Retinal pigment epithelial cell (primary cell): ENCODE measurements at regions not wholly inside any gene's neighbourhood (a gene's known extent, or its start where the extent isn't known, plus 50 kb on each side); places are given as distances from the start of the nearest gene placed in this dataset.

Experiments used
- DNase-seq: peaks from one replicate; pipeline ENCODE4 v3.0.0-alpha.2; 2010; ENCODE audit warnings: low read depth
- H3K4me3 ChIP-seq: 2 replicates; pipeline ENCODE4 v1.5.1; 2011; ENCODE audit warnings: mild to moderate bottlenecking, low read length, control low read depth, moderate library complexity
- TF ChIP-seq, protein P1 (sequence below): conservative IDR thresholded peaks from 2 replicates; pipeline ENCODE4 v1.5.1; 2011; ENCODE audit warnings: low read depth, low read length, control low read depth, inconsistent platforms

DNA sequence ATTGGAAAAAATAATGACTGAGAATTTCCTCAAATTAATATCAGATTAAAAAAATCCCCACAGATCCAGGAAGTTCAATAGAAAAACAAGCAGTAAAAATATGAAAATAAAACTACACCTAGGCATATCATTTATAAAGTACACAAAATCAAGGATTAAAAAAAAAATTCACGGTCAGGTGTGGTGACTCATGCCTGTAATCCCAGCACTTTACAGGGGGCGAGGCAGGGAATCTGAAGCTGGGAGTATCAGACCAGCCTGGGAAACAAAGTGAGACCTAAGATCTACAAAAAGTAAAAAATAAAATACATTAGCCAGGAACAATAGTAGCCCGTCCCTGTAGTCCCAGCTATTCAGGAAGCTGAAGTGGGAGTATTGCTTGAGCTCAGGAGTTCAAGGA, 778.3 kb upstream of the ALCAM start:
- TF ChIP-seq, protein P1, sequence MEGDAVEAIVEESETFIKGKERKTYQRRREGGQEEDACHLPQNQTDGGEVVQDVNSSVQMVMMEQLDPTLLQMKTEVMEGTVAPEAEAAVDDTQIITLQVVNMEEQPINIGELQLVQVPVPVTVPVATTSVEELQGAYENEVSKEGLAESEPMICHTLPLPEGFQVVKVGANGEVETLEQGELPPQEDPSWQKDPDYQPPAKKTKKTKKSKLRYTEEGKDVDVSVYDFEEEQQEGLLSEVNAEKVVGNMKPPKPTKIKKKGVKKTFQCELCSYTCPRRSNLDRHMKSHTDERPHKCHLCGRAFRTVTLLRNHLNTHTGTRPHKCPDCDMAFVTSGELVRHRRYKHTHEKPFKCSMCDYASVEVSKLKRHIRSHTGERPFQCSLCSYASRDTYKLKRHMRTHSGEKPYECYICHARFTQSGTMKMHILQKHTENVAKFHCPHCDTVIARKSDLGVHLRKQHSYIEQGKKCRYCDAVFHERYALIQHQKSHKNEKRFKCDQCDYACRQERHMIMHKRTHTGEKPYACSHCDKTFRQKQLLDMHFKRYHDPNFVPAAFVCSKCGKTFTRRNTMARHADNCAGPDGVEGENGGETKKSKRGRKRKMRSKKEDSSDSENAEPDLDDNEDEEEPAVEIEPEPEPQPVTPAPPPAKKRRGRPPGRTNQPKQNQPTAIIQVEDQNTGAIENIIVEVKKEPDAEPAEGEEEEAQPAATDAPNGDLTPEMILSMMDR = no peak
- no peak for DNase-seq
- H3K4me3 ChIP-seq = no peak overlapping the region

DNA sequence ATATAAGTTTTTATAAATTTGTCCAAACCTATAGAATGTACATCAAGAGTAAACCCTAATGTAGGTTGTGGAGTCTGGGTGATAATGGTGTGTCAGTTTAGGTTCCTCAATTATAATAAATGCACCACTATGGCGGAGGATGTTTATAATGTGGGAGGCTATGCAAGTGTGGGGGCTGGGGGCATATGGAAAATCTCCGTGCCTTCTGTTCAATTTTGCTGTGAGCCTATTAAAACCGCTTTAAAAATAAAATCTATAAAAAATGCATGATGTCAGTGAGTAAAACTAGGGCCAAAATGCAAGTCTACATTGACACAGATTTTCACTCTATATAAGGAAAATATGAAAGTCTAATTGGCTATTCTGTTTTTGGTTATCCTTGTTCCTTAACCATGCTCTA, 774.9 kb upstream of the ALCAM start:
- TF ChIP-seq, protein P1 = no peak
- DNase-seq = no peak

DNA sequence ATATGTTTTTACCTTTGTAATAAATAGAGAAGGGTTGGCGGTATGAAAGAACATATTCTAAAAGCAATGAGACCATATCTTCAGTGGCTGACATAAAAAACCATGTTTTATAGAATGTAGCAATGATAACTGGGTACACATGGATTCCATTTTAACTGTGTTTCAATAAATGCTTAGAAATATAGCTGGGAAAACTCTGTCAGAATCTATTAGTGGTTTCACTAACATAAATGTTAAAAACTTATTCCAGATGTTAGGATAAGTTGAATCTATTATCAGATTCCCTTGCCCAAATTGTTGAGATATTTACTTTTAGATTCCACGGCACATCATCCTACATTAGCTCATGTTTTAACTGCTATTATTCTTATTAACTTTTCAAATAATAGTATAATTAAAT, 772.2 kb upstream of the ALCAM start:
- TF ChIP-seq, protein P1 = no peak
- H3K4me3 ChIP-seq = no peak overlapping the region
- no peak for DNase-seq

More for the DNA sequence above, 774.9 kb upstream of the ALCAM start:
- no peak overlapping the region for H3K4me3 ChIP-seq

DNA sequence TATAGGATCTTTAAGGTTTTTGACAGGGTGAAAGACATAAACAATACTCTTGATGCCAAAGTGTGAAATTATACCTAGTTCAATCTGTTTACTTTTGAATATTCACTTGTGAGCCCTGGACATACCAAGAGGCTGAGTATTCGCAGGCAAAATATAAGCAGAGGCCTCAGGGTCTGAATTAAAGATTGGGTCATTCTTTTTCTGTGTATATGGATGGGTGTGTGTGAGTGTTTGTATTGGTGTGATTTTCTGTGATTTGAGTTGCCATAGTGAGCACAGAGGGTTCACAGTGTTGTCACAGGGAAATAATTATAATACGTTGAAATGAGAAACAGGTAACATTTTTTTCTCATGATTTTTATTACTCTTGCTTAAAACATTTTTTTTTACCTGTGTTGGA, 770.7 kb upstream of the ALCAM start:
- H3K4me3 ChIP-seq = no peak overlapping the region
- TF ChIP-seq, protein P1 = no peak
- no peak for DNase-seq

DNA sequence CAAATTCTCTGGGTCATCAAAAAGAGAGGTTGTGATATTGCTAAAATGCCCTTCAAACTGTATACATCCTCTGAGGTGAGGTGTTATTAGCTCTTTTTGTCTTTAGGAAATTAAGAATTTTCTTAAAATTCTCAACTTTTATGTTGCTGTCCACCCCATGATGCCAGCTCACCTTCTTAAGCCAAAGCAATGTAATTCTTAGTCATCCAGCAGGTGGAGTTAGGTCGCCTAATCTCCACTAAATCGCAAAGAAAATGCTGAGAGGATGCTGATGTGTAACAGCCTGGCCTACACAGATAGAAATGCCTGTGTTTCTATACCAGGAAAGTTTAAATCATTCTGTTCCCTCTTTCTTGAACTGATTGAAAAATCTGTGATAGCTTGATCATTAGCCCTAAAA, 770.2 kb upstream of the ALCAM start:
- H3K4me3 ChIP-seq = no peak overlapping the region
- TF ChIP-seq, protein P1 = peak; percentile 69
- no peak for DNase-seq

DNA sequence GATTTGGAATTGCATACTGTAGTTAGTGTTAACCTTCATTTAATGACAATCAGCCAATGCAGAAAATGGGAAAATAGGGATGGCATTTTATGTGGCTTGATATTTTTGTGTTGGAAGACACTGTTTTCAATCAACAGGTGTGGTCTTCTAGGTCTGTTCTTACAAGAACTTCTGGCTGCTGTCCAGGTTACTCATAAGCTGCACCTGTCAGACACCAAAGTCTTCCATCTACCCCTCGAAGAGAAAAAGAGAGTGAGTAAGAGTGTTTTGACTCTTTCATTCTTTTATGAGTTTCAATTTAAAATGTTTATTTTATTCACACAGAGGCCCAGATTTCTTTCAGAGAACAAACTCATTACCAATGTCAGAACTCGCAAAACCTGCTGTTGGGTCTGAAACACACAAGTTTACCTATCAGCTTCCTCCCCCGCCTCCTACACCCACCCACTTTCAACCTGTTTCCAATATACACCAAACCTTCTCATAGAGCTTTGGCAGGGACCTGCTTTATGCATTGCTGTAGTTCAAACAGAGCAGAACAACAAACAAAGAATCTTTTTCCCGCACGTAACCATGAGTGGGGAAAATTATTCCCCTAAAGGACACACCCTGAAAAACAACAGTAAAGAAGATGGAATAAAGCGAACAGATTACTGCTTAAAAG, 767.7 kb upstream of the ALCAM start:
- no peak for DNase-seq
- no peak overlapping the region for H3K4me3 ChIP-seq
- TF ChIP-seq, protein P1 = no peak

DNA sequence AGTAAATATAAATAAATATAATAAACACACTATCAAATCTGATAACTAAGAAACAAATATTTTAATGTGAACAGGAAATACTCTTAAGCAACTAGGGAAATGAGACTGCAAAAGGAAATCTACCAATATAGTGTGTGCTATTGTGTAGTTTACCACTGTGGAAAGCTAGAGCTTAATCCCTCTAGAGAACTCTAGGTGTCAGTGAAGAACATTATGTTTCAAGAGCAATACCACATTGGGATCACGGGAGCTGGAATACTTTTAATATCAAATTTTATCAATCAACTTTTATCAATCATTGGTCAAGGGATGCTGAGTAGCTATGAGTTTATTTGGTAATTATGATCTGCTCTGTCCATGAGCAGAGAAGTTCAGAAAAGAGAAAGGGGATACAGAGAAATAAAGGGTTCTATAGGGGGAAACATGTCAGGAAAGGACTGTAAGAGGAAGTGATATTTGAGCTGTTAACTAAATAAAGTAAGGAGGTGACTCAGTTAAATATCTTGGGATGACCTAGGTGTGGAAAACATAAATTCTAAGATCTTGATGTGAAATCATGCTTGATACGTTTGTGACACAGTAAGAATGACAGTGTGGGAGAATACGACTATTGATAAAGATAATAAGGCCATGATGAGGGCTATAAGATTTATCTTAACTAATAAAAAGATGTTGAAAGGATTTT, 762.2 kb upstream of the ALCAM start:
- TF ChIP-seq, protein P1 = peak; percentile 50
- H3K4me3 ChIP-seq = no peak overlapping the region
- DNase-seq = no peak
